ENCODE measurements at regions not wholly inside any gene's neighbourhood (a gene's known extent, or its start where the extent isn't known, plus 50 kb on each side); places are given as distances from the start of the nearest gene placed in this dataset.

GRCh38 chr10:65126288-65126687 is 1605.1 kb downstream of the REEP3 start:
- Histone ChIP-seq H3K27me3 (no peaks in the 10 kb centered on the region), H3K4me3 (ENCODE audit: low read depth in 1 of 2, low read length in 1 of 2) (no peak overlapping the region), H3K36me3 (no peaks in the 10 kb centered on the region), H3K4me1 (ENCODE audit: control insufficient read depth in 1 of 2, insufficient read depth in 1 of 2, low read depth in 1 of 2, low read length in 1 of 2) (no peaks in the 10 kb centered on the region), H3K9me3 (no peaks in the 10 kb centered on the region), H3K27ac (no peak overlapping the region)
- no peak for TF ChIP-seq CTCF (IDR thresholded peaks at IDR 0.05)

DNA sequence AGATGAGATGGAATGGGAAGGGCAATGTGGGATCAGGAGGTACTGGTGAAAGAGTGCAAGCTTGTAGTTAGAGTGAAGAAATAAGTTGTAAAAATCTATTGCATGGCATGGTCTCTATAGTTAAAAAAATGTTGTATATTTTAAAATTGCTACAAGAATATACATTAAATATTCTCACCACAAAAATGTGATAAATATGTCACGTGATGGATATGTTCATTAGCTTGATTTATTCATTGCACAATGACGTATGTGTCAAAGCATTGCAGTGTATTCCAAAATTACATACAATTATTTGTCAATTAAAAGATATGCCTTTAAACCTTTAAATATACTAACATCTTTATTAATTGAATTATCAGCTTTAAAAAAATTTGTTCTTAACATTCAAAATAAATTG is 1607.1 kb downstream of the REEP3 start:
- H3K4me1 ChIP-seq (ENCODE audit: control insufficient read depth in 1 of 2, insufficient read depth in 1 of 2, low read depth in 1 of 2, low read length in 1 of 2) = no peaks in the 10 kb centered on the region
- TF ChIP-seq CTCF (IDR thresholded peaks at IDR 0.05) = no peak
- H3K36me3 ChIP-seq = no peaks in the 10 kb centered on the region
- H3K4me3 ChIP-seq (ENCODE audit: low read depth in 1 of 2, low read length in 1 of 2) = no peak overlapping the region
- no peaks in the 10 kb centered on the region for H3K27me3 ChIP-seq
- H3K27ac ChIP-seq = no peak overlapping the region
- H3K9me3 ChIP-seq = no peaks in the 10 kb centered on the region

- Histone ChIP-seq H3K27ac (no peak overlapping the region), H3K9me3 (no peaks in the 10 kb centered on the region), H3K27me3 (no peaks in the 10 kb centered on the region), H3K4me3 (ENCODE audit: low read depth in 1 of 2, low read length in 1 of 2) (no peak overlapping the region), H3K36me3 (no peaks in the 10 kb centered on the region), H3K4me1 (ENCODE audit: control insufficient read depth in 1 of 2, insufficient read depth in 1 of 2, low read depth in 1 of 2, low read length in 1 of 2) (no peaks in the 10 kb centered on the region)
- no peak for TF ChIP-seq CTCF (IDR thresholded peaks at IDR 0.05)
Observed at GRCh38 chr10:65130162-65130758, 1609.1 kb downstream of the REEP3 start.

GRCh38 chr10:65133652-65134051 is 1612.5 kb downstream of the REEP3 start:
- Histone ChIP-seq H3K9me3 (no peaks in the 10 kb centered on the region), H3K36me3 (no peaks in the 10 kb centered on the region), H3K27me3 (no peaks in the 10 kb centered on the region), H3K4me1 (ENCODE audit: control insufficient read depth in 1 of 2, insufficient read depth in 1 of 2, low read depth in 1 of 2, low read length in 1 of 2) (no peaks in the 10 kb centered on the region), H3K27ac (no peak overlapping the region), H3K4me3 (ENCODE audit: low read depth in 1 of 2, low read length in 1 of 2) (no peak overlapping the region)
- no peak for TF ChIP-seq CTCF (IDR thresholded peaks at IDR 0.05)

DNA sequence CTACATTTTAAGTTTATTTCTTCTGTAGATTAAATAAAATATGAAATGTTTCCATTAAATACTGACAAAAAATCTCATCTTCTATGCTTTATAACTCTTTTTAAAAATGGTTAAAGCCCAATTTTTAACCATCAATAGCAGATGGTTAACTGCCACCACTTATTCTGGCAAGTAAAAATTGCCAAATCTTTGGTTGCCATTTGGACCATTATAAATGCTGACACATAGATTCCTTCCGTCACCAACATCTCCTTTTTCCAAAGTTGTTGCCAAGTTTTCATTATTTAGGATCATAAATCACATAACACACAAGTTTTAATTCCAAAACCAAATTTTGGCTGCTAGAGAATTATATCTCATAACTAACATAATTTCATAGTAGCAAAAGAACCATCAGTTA is 1614.3 kb downstream of the REEP3 start:
- Histone ChIP-seq H3K9me3 (no peaks in the 10 kb centered on the region), H3K36me3 (no peaks in the 10 kb centered on the region), H3K4me1 (ENCODE audit: control insufficient read depth in 1 of 2, insufficient read depth in 1 of 2, low read depth in 1 of 2, low read length in 1 of 2) (no peaks in the 10 kb centered on the region), H3K27me3 (no peaks in the 10 kb centered on the region), H3K4me3 (ENCODE audit: low read depth in 1 of 2, low read length in 1 of 2) (no peak overlapping the region), H3K27ac (no peak overlapping the region)
- TF ChIP-seq CTCF (IDR thresholded peaks at IDR 0.05) = no peak
